ENCODE measurements at regions not wholly inside any gene's neighbourhood (a gene's known extent, or its start where the extent isn't known, plus 50 kb on each side); places are given as distances from the start of the nearest gene placed in this dataset.
A peak's percentile ranks its signal among the peaks of the same experiment; 100 is the strongest.

- 100% methylated on average over 2 of the region's 2 CpGs for WGBS, 2 experiments (ENCODE audit: low coverage in 1 of 2, low lambda C conversion rate in 2 of 2, missing lambda C conversion rate in 2 of 2)
- H3K27ac ChIP-seq, result no peak overlapping the region
- H4K20me1 ChIP-seq (ENCODE audit: insufficient read depth), result no peaks in the 10 kb centered on the region
- H3K79me2 ChIP-seq (ENCODE audit: insufficient read depth), result no peaks in the 10 kb centered on the region
- no peak for TF ChIP-seq EZH2phosphoT487 (IDR thresholded peaks at IDR 0.05; ENCODE audit: insufficient read depth, low read depth)
- TF ChIP-seq EZH2 (IDR thresholded peaks at IDR 0.05; ENCODE audit: insufficient read depth, poor library complexity, severe bottlenecking), result no peak
- no peaks in the 10 kb centered on the region for H3K27me3 ChIP-seq (replicated peaks; ENCODE audit: insufficient read depth)
- no peaks in the 10 kb centered on the region for H3F3A ChIP-seq (ENCODE audit: insufficient read depth)
- no peak overlapping the region for H3K9ac ChIP-seq
- H3K9me2 ChIP-seq (ENCODE audit: insufficient read depth), result no peaks in the 10 kb centered on the region
- H3K4me2 ChIP-seq (ENCODE audit: unreplicated experiment), result no peak overlapping the region
- no peak overlapping the region for H3K4me3 ChIP-seq
- no peak for DNase-seq
- no peaks in the 10 kb centered on the region for H3K9me3 ChIP-seq (ENCODE audit: low read depth)
- in situ Hi-C loops (cut with MboI), result no loop called here
- no peaks in the 10 kb centered on the region for H3K36me3 ChIP-seq (ENCODE audit: low read depth)
- no peak overlapping the region for H2AFZ ChIP-seq
- H3K4me1 ChIP-seq (ENCODE audit: insufficient read depth), result peaks cover 4% of the 10 kb centered on the region
Observed at GRCh38 chr6:4644996-4645395, 131.2 kb upstream of the CDYL start.

GRCh38 chr6:4641461-4641860 is 134.7 kb upstream of the CDYL start:
- H2AFZ ChIP-seq, result no peak overlapping the region
- no peaks in the 10 kb centered on the region for H3F3A ChIP-seq (ENCODE audit: insufficient read depth)
- H3K27me3 ChIP-seq (replicated peaks; ENCODE audit: insufficient read depth), result no peaks in the 10 kb centered on the region
- no peaks in the 10 kb centered on the region for H3K9me2 ChIP-seq (ENCODE audit: insufficient read depth)
- H3K9ac ChIP-seq, result no peak overlapping the region
- H3K27ac ChIP-seq, result no peak overlapping the region
- H3K36me3 ChIP-seq (ENCODE audit: low read depth), result no peaks in the 10 kb centered on the region
- in situ Hi-C loops (cut with MboI), result no loop called here
- 98% methylated on average over 3 of the region's 3 CpGs for WGBS, 2 experiments (ENCODE audit: low coverage in 1 of 2, low lambda C conversion rate in 2 of 2, missing lambda C conversion rate in 2 of 2)
- TF ChIP-seq EZH2 (IDR thresholded peaks at IDR 0.05; ENCODE audit: insufficient read depth, poor library complexity, severe bottlenecking) (no peak), EZH2phosphoT487 (IDR thresholded peaks at IDR 0.05; ENCODE audit: insufficient read depth, low read depth) (no peak)
- no peaks in the 10 kb centered on the region for H3K79me2 ChIP-seq (ENCODE audit: insufficient read depth)
- no peak for DNase-seq
- no peak overlapping the region for H3K4me3 ChIP-seq
- no peak overlapping the region for H3K4me2 ChIP-seq (ENCODE audit: unreplicated experiment)
- H3K9me3 ChIP-seq (ENCODE audit: low read depth), result no peaks in the 10 kb centered on the region
- H4K20me1 ChIP-seq (ENCODE audit: insufficient read depth), result no peaks in the 10 kb centered on the region
- no peaks in the 10 kb centered on the region for H3K4me1 ChIP-seq (ENCODE audit: insufficient read depth)

GRCh38 chr6:4640139-4640538 is 136.1 kb upstream of the CDYL start:
- DNase-seq, result peak; percentile 58
- in situ Hi-C loops (cut with MboI), result no loop called here
- no peak overlapping the region for H3K27ac ChIP-seq
- no peaks in the 10 kb centered on the region for H3K27me3 ChIP-seq (replicated peaks; ENCODE audit: insufficient read depth)
- H3K9me2 ChIP-seq (ENCODE audit: insufficient read depth), result no peaks in the 10 kb centered on the region
- TF ChIP-seq EZH2 (IDR thresholded peaks at IDR 0.05; ENCODE audit: insufficient read depth, poor library complexity, severe bottlenecking) (no peak), EZH2phosphoT487 (IDR thresholded peaks at IDR 0.05; ENCODE audit: insufficient read depth, low read depth) (no peak)
- no peak overlapping the region for H2AFZ ChIP-seq
- H3K4me2 ChIP-seq (ENCODE audit: unreplicated experiment), result no peak overlapping the region
- no peak overlapping the region for H3K9ac ChIP-seq
- no peaks in the 10 kb centered on the region for H3K9me3 ChIP-seq (ENCODE audit: low read depth)
- H3K4me3 ChIP-seq, result no peak overlapping the region
- no peaks in the 10 kb centered on the region for H3K36me3 ChIP-seq (ENCODE audit: low read depth)
- no peaks in the 10 kb centered on the region for H3K4me1 ChIP-seq (ENCODE audit: insufficient read depth)
- WGBS, 2 experiments (ENCODE audit: low coverage in 1 of 2, low lambda C conversion rate in 2 of 2, missing lambda C conversion rate in 2 of 2), result 20 to 22% methylated on average over 4 of the region's 4 CpGs
- H3F3A ChIP-seq (ENCODE audit: insufficient read depth), result no peaks in the 10 kb centered on the region
- no peaks in the 10 kb centered on the region for H4K20me1 ChIP-seq (ENCODE audit: insufficient read depth)
- no peaks in the 10 kb centered on the region for H3K79me2 ChIP-seq (ENCODE audit: insufficient read depth)

GRCh38 chr6:4638641-4639040 is 137.6 kb upstream of the CDYL start:
- no peak overlapping the region for H3K27ac ChIP-seq
- H4K20me1 ChIP-seq (ENCODE audit: insufficient read depth), result no peaks in the 10 kb centered on the region
- H2AFZ ChIP-seq, result no peak overlapping the region
- H3K9ac ChIP-seq, result no peak overlapping the region
- no peaks in the 10 kb centered on the region for H3K27me3 ChIP-seq (replicated peaks; ENCODE audit: insufficient read depth)
- no peaks in the 10 kb centered on the region for H3K9me2 ChIP-seq (ENCODE audit: insufficient read depth)
- no peaks in the 10 kb centered on the region for H3F3A ChIP-seq (ENCODE audit: insufficient read depth)
- no peaks in the 10 kb centered on the region for H3K36me3 ChIP-seq (ENCODE audit: low read depth)
- WGBS, 2 experiments (ENCODE audit: low coverage in 1 of 2, low lambda C conversion rate in 2 of 2, missing lambda C conversion rate in 2 of 2), result 95 to 100% methylated on average over 1 of the region's 1 CpG
- H3K4me1 ChIP-seq (ENCODE audit: insufficient read depth), result no peaks in the 10 kb centered on the region
- no peak overlapping the region for H3K4me3 ChIP-seq
- no peak for DNase-seq
- H3K79me2 ChIP-seq (ENCODE audit: insufficient read depth), result no peaks in the 10 kb centered on the region
- H3K4me2 ChIP-seq (ENCODE audit: unreplicated experiment), result no peak overlapping the region
- in situ Hi-C loops (cut with MboI), result no loop called here
- H3K9me3 ChIP-seq (ENCODE audit: low read depth), result no peaks in the 10 kb centered on the region
- TF ChIP-seq EZH2phosphoT487 (IDR thresholded peaks at IDR 0.05; ENCODE audit: insufficient read depth, low read depth) (no peak), EZH2 (IDR thresholded peaks at IDR 0.05; ENCODE audit: insufficient read depth, poor library complexity, severe bottlenecking) (no peak)

Measured in GM23248 (cell line).